Astrocyte of the spinal cord (primary cell): ENCODE measurements at regions not wholly inside any gene's neighbourhood (a gene's known extent, or its start where the extent isn't known, plus 50 kb on each side); places are given as distances from the start of the nearest gene placed in this dataset.
A peak's percentile ranks its signal among the peaks of the same experiment; 100 is the strongest.

Source experiments
- DNase-seq: peaks from one replicate; pipeline ENCODE4 v3.0.0; 2011; ENCODE audit warnings: low read depth, low spot score
- H3K4me3 ChIP-seq: 2 replicates; pipeline ENCODE4 v1.5.1; 2011; ENCODE audit warnings: low read depth, mild to moderate bottlenecking, low read length, moderate library complexity
- CTCF ChIP-seq: IDR thresholded peaks from 2 replicates; pipeline ENCODE4 v1.5.1; 2012; ENCODE audit warnings: low read depth, mild to moderate bottlenecking, low read length, inconsistent platforms
- in situ Hi-C: cut with HindIII; loops from 2 replicates; pipeline ENCODE4 v1.10.0; 2017; ENCODE audit warnings: low sequenced_read_pairs

GRCh38 chr3:152564459-152564858 is 270.5 kb upstream of the P2RY1 start:
- no peak for DNase-seq
- no peak for TF ChIP-seq CTCF
- in situ Hi-C loops: no loop called here
- H3K4me3 ChIP-seq: no peak overlapping the region

GRCh38 chr3:152574461-152575079 is 260.4 kb upstream of the P2RY1 start:
- in situ Hi-C loops: no loop called here
- no peak overlapping the region for H3K4me3 ChIP-seq
- DNase-seq: peak; percentile 70
- TF ChIP-seq CTCF: peak; percentile 52

- in situ Hi-C loops: no loop called here
- no peak overlapping the region for H3K4me3 ChIP-seq
- TF ChIP-seq CTCF: no peak
- no peak for DNase-seq
Observed at GRCh38 chr3:152578769-152579168, 256.2 kb upstream of the P2RY1 start.

- TF ChIP-seq CTCF: no peak
- in situ Hi-C loops: no loop called here
- no peak for DNase-seq
- H3K4me3 ChIP-seq: no peak overlapping the region
Observed at GRCh38 chr3:152581951-152582350, 253.0 kb upstream of the P2RY1 start.

GRCh38 chr3:152583963-152584362 is 251.0 kb upstream of the P2RY1 start:
- in situ Hi-C loops: no loop called here
- no peak overlapping the region for H3K4me3 ChIP-seq
- no peak for TF ChIP-seq CTCF
- peak; percentile 19 for DNase-seq

GRCh38 chr3:152586974-152587373 is 248.0 kb upstream of the P2RY1 start:
- TF ChIP-seq CTCF: no peak
- no peak overlapping the region for H3K4me3 ChIP-seq
- in situ Hi-C loops: no loop called here
- no peak for DNase-seq

- no peak for DNase-seq
- no peak for TF ChIP-seq CTCF
- no peak overlapping the region for H3K4me3 ChIP-seq
- in situ Hi-C loops: no loop called here
Observed at GRCh38 chr3:152587861-152588260, 247.1 kb upstream of the P2RY1 start.
